ENCODE measurements at regions not wholly inside any gene's neighbourhood (a gene's known extent, or its start where the extent isn't known, plus 50 kb on each side); places are given as distances from the start of the nearest gene placed in this dataset.

- H3K79me2 ChIP-seq (ENCODE audit: insufficient read depth, low read length): no peaks in the 10 kb centered on the region
- no peaks in the 10 kb centered on the region for H4K20me1 ChIP-seq (ENCODE audit: insufficient read depth)
- no peaks in the 10 kb centered on the region for H3K9me2 ChIP-seq (ENCODE audit: insufficient read depth)
- no peak overlapping the region for H3K4me2 ChIP-seq (ENCODE audit: low read length)
- H3K9me3 ChIP-seq (ENCODE audit: control insufficient read depth in 1 of 2, insufficient read depth in 1 of 2, low read depth in 1 of 2, low read length in 2 of 2): no peaks in the 10 kb centered on the region
- no peak overlapping the region for H3K4me3 ChIP-seq (replicated peaks in 1 of 2; ENCODE audit: low read depth in 1 of 2, low read length in 2 of 2)
- H3K27me3 ChIP-seq (ENCODE audit: insufficient read depth, low read length): no peaks in the 10 kb centered on the region
- no peak for TF ChIP-seq ZNF274 (IDR thresholded peaks at IDR 0.05; ENCODE audit: low read depth, low read length)
- TF ChIP-seq ATF3 (IDR thresholded peaks at IDR 0.05): no peak
- no peak for TF ChIP-seq ZBTB33 (IDR thresholded peaks at IDR 0.05; ENCODE audit: extremely low read depth, insufficient replicate concordance, low read length)
- H3K27ac ChIP-seq (ENCODE audit: low read depth, low read length): no peak overlapping the region
- DNase-seq (ENCODE audit: low read depth, low spot score): no peak
- intact Hi-C loops (cut with micrococcal nuclease): no loop called here
- no peak overlapping the region for H3K9ac ChIP-seq (ENCODE audit: low read length)
- ChIA-PET CTCF (no interaction called here), POLR2A (no interaction called here), RAD21 (ENCODE audit: low non-redundant PET in 1 of 2, low total read pairs in 2 of 2, uncharacterized antibody in 2 of 2, unreplicated experiment in 2 of 2) (no interaction called here)
- no peak for ATAC-seq
- no peak overlapping the region for H2AFZ ChIP-seq (ENCODE audit: low read depth, low read length, poor library complexity, severe bottlenecking)
- BruUV-seq (replicated peaks): no TSS peak
- H3K4me1 ChIP-seq (ENCODE audit: control insufficient read depth in 1 of 2, insufficient read depth in 2 of 2, low read length in 2 of 2): no peaks in the 10 kb centered on the region
- no peaks in the 10 kb centered on the region for H3K36me3 ChIP-seq (ENCODE audit: control insufficient read depth in 1 of 2, insufficient read depth in 2 of 2, low read length in 2 of 2)
These were observed 362.9 kb upstream of the PCDH20 start for GRCh38 chr13:61778531-61778930.

GRCh38 chr13:61777899-61778298 is 362.2 kb upstream of the PCDH20 start:
- CTCF ChIA-PET: no interaction called here
- DNase-seq (ENCODE audit: low read depth, low spot score) (no peak), ATAC-seq (no peak)
- no peaks in the 10 kb centered on the region for H3K9me3 ChIP-seq (ENCODE audit: control insufficient read depth in 1 of 2, insufficient read depth in 1 of 2, low read depth in 1 of 2, low read length in 2 of 2)
- POLR2A ChIA-PET: no interaction called here
- H3K36me3 ChIP-seq (ENCODE audit: control insufficient read depth in 1 of 2, insufficient read depth in 2 of 2, low read length in 2 of 2): no peaks in the 10 kb centered on the region
- no peaks in the 10 kb centered on the region for H3K79me2 ChIP-seq (ENCODE audit: insufficient read depth, low read length)
- no peak overlapping the region for H3K4me3 ChIP-seq (replicated peaks in 1 of 2; ENCODE audit: low read depth in 1 of 2, low read length in 2 of 2)
- intact Hi-C loops (cut with micrococcal nuclease): no loop called here
- no peak overlapping the region for H3K4me2 ChIP-seq (ENCODE audit: low read length)
- no TSS peak for BruUV-seq (replicated peaks)
- RAD21 ChIA-PET (ENCODE audit: low non-redundant PET in 1 of 2, low total read pairs in 2 of 2, uncharacterized antibody in 2 of 2, unreplicated experiment in 2 of 2): no interaction called here
- no peak overlapping the region for H2AFZ ChIP-seq (ENCODE audit: low read depth, low read length, poor library complexity, severe bottlenecking)
- TF ChIP-seq SIN3A (IDR thresholded peaks at IDR 0.05; ENCODE audit: low read depth): no peak
- no peak for TF ChIP-seq REST (IDR thresholded peaks at IDR 0.05; ENCODE audit: low read depth)
- TF ChIP-seq CTCF (IDR thresholded peaks at IDR 0.05 in 2 of 3, conservative IDR thresholded peaks at IDR 0.05 in 1 of 3; ENCODE audit: borderline replicate concordance in 1 of 3, insufficient read depth in 1 of 3, low read depth in 2 of 3, low read length in 2 of 3): no peak
- no peak for TF ChIP-seq SP1 (IDR thresholded peaks at IDR 0.05; ENCODE audit: low read depth)
- TF ChIP-seq EZH2phosphoT487 (IDR thresholded peaks at IDR 0.05; ENCODE audit: borderline replicate concordance): no peak
- no peak for TF ChIP-seq JUND (IDR thresholded peaks at IDR 0.05)
- no peaks in the 10 kb centered on the region for H3K9me2 ChIP-seq (ENCODE audit: insufficient read depth)
- H3K9ac ChIP-seq (ENCODE audit: low read length): no peak overlapping the region
- H3K27ac ChIP-seq (ENCODE audit: low read depth, low read length): no peak overlapping the region
- H3K27me3 ChIP-seq (ENCODE audit: insufficient read depth, low read length): no peaks in the 10 kb centered on the region
- no peaks in the 10 kb centered on the region for H4K20me1 ChIP-seq (ENCODE audit: insufficient read depth)
- no peaks in the 10 kb centered on the region for H3K4me1 ChIP-seq (ENCODE audit: control insufficient read depth in 1 of 2, insufficient read depth in 2 of 2, low read length in 2 of 2)

Data from HCT116 (cell line).